HG03025 (cell line): ENCODE measurements at regions not wholly inside any gene's neighbourhood (a gene's known extent, or its start where the extent isn't known, plus 50 kb on each side); places are given as distances from the start of the nearest gene placed in this dataset.
"Not testable (repeated sequence)": the region's sequence is repeated elsewhere in the genome, so short reads cannot be mapped to it uniquely, and the experiment has no call there.

Experiments
- ATAC-seq: cut with Tn5 transposase; IDR thresholded peaks from one replicate; pipeline ENCODE4 v1.9.1; 2021; ENCODE audit warnings: mild to moderate bottlenecking, moderate library complexity; ENCODE audit not compliant: unreplicated experiment, low FRiP score

GRCh38 chr6:28621268-28621667 is 95.6 kb downstream of the GPX5 start:
- ATAC-seq = not testable (repeated sequence)

GRCh38 chr6:28623242-28623641 is 97.6 kb downstream of the GPX5 start:
- not testable (repeated sequence) for ATAC-seq

- ATAC-seq = not testable (repeated sequence)
These were observed 100.7 kb downstream of the GPX5 start for GRCh38 chr6:28626386-28626785.

- no peak for ATAC-seq
These were observed 106.7 kb downstream of the GPX5 start for GRCh38 chr6:28632326-28632851.

- ATAC-seq = no peak
These were observed 107.9 kb downstream of the GPX5 start for GRCh38 chr6:28633445-28634215.

- no peak for ATAC-seq
These were observed 108.7 kb downstream of the GPX5 start for GRCh38 chr6:28634411-28634760.

GRCh38 chr6:28634761-28635546 is 109.3 kb downstream of the GPX5 start:
- ATAC-seq = no peak

- no peak for ATAC-seq
These were observed 110.0 kb downstream of the GPX5 start for GRCh38 chr6:28635547-28636158.

GRCh38 chr6:28638787-28639430 is 113.2 kb downstream of the GPX5 start:
- no peak for ATAC-seq

GRCh38 chr6:28639445-28640290 is 114.0 kb downstream of the GPX5 start:
- not testable (repeated sequence) for ATAC-seq

GRCh38 chr6:28643017-28643740 is 117.5 kb downstream of the GPX5 start:
- no peak for ATAC-seq

- no peak for ATAC-seq
These were observed 121.0 kb downstream of the GPX5 start for GRCh38 chr6:28646650-28647049.

- no peak for ATAC-seq
These were observed 122.6 kb downstream of the GPX5 start for GRCh38 chr6:28648035-28648877.

GRCh38 chr6:28648878-28649375 is 123.2 kb downstream of the GPX5 start:
- ATAC-seq = no peak

- ATAC-seq = no peak
These were observed 125.5 kb downstream of the GPX5 start for GRCh38 chr6:28651161-28651560.

- no peak for ATAC-seq
These were observed 128.2 kb downstream of the GPX5 start for GRCh38 chr6:28653876-28654275.

- ATAC-seq = no peak
These were observed 129.5 kb downstream of the GPX5 start for GRCh38 chr6:28655164-28655563.

GRCh38 chr6:28656715-28657114 is 131.0 kb downstream of the GPX5 start:
- ATAC-seq = no peak
